Body of pancreas (tissue), 4 donors: ENCODE measurements at regions not wholly inside any gene's neighbourhood (a gene's known extent, or its start where the extent isn't known, plus 50 kb on each side); places are given as distances from the start of the nearest gene placed in this dataset.

Source experiments
- CTCF ChIP-seq, 7 experiments: fragments of 450-650 bp in 4 of 7; fragments of 200-600 bp in 3 of 7; sonication (generic) in 3 of 7; IDR thresholded peaks; one replicate each; pipeline ENCODE4 v1.5.1; 2016 to 2019; ENCODE audit warnings: antibody characterized with exemption in 7 of 7
- POLR2A ChIP-seq, 3 donors: fragments of 450-650 bp; IDR thresholded peaks; one replicate each; pipeline ENCODE4 v1.6.1; 2016; ENCODE audit warnings: antibody characterized with exemption in 3 of 3, mild to moderate bottlenecking in 2 of 3

GRCh38 chr11:112369374-112369773 is 108.7 kb upstream of the PLET1 start:
- no peak for TF ChIP-seq CTCF (IDR thresholded peaks at IDR 0.05)
- no peak for TF ChIP-seq POLR2A (IDR thresholded peaks at IDR 0.05)
